Activated naive CD4-positive, alpha-beta T cell treated with anti-CD3 and anti-CD28 coated beads, Interleukin-2, amount 10 ng/mL, durations not matched to agents 7 days and 5 days (primary cell): ENCODE measurements at regions not wholly inside any gene's neighbourhood (a gene's known extent, or its start where the extent isn't known, plus 50 kb on each side); places are given as distances from the start of the nearest gene placed in this dataset.

Experiments
- CTCF ChIA-PET: fragments of 350-600 bp; sonication (Branson Sonifier 250); formaldehyde crosslinking; loops from one replicate; lab custom pipeline; 2021; ENCODE audit warnings: antibody characterized with exemption; lab: Charles Lee
- DNase-seq: peaks from one replicate; pipeline ENCODE4 v3.0.0-alpha.2; 2020
- H3K27ac Mint-ChIP-seq: one replicate; pipeline ENCODE4 v1.8.0; 2021; ENCODE audit warnings: mild to moderate bottlenecking, moderate library complexity, mixed read lengths
- H3K27me3 Mint-ChIP-seq: one replicate; pipeline ENCODE4 v1.8.0; 2021; ENCODE audit warnings: mild to moderate bottlenecking, mixed read lengths
- H3K36me3 Mint-ChIP-seq: one replicate; pipeline ENCODE4 v1.8.0; 2021; ENCODE audit warnings: mixed read lengths
- H3K4me1 Mint-ChIP-seq: one replicate; pipeline ENCODE4 v1.8.0; 2021; ENCODE audit warnings: mixed read lengths
- H3K4me3 Mint-ChIP-seq: one replicate; pipeline ENCODE4 v1.8.0; 2021; ENCODE audit warnings: mild to moderate bottlenecking, moderate library complexity, mixed read lengths
- H3K9me3 Mint-ChIP-seq: one replicate; pipeline ENCODE4 v1.8.0; 2021; ENCODE audit warnings: mixed read lengths

DNA sequence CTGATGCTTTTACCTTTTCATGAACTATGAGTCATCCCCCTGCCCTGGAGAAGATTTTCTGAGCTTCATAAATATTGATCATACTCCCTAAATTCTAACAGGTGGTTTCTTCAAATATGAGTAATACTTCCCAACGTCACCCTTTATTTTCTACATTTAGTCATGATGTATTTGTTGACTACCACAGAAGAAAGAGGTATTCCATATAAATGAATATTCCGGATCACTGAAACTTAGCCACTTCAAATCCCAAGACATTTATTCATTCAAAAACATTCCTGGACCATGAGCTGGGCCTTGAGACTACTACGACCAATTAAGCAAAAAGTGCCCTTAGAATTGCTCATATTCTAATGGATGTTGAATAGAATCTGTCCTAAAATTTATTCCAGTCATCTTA lies 395.8 kb upstream of the NPVF start:
- no peaks in the 10 kb centered on the region for H3K36me3 Mint-ChIP-seq

DNA sequence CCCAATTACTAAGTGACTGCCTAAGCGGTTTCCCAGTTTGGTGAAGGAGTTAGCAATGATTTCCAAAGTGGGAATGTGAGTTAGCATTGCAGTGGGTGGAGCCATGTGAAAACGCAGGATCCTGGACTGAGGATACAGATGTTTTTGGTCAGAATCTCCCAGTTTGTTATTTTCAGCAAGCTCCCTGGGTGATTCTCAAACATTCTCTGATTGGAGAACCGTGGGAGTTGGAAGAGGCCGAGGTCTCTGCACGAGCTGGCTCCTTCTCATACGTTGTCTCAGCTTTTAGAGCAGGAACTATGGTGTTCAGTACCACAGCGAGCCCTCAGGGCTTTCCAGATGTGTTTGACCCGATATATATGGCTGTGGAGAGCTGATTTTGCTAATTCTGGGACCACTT lies 396.5 kb upstream of the NPVF start:
- no peak for DNase-seq
- peaks cover 5% of the 10 kb centered on the region for H3K27me3 Mint-ChIP-seq
- no peaks in the 10 kb centered on the region for H3K9me3 Mint-ChIP-seq
- peaks cover 13% of the 10 kb centered on the region for H3K4me1 Mint-ChIP-seq
- CTCF ChIA-PET, result no interaction called here
- no peak overlapping the region for H3K4me3 Mint-ChIP-seq
- H3K36me3 Mint-ChIP-seq, result no peaks in the 10 kb centered on the region
- no peak overlapping the region for H3K27ac Mint-ChIP-seq

More for the DNA sequence above, 395.8 kb upstream of the NPVF start:
- DNase-seq, result no peak
- CTCF ChIA-PET, result no interaction called here
- no peaks in the 10 kb centered on the region for H3K9me3 Mint-ChIP-seq
- H3K4me1 Mint-ChIP-seq, result peaks cover 17% of the 10 kb centered on the region
- peaks cover 5% of the 10 kb centered on the region for H3K27me3 Mint-ChIP-seq
- H3K27ac Mint-ChIP-seq, result no peak overlapping the region
- H3K4me3 Mint-ChIP-seq, result no peak overlapping the region

DNA sequence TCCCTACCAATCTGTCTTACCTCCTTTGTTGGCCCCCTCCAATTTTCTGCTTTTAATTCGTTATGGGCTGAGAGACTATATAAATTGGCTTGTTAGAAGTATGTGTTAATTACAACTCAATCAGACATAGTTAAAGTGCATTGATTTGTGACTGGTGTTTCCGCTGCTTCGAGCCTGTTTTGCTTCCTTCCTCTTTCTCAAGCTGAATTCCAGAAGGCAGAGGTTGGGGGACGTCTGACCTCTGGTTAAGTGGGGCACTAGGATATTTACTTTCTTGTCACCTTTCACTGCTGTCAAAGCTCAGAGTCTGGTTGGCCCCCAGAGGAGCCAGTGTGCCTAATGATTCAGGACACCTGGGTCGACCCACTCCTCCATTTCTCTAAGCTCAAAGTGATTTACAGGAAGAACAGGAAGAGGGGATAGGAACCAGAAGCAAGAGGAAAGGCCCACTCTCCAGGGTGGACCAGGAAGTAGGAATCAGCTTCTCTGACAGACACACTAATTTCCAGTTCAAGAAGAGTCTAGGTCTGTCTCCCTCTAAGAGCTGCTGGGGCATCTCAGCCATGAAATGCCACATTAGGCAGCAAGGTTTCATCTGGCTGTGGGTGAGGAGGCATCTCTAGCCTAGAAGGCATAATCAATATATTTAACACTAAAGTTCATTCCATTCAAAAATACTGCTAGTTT lies 397.2 kb upstream of the NPVF start:
- no peaks in the 10 kb centered on the region for H3K36me3 Mint-ChIP-seq
- no peak overlapping the region for H3K27ac Mint-ChIP-seq
- CTCF ChIA-PET, result no interaction called here
- no peak overlapping the region for H3K4me3 Mint-ChIP-seq
- H3K27me3 Mint-ChIP-seq, result peaks cover 5% of the 10 kb centered on the region
- no peak for DNase-seq
- H3K9me3 Mint-ChIP-seq, result no peaks in the 10 kb centered on the region
- peaks cover 7% of the 10 kb centered on the region for H3K4me1 Mint-ChIP-seq

DNA sequence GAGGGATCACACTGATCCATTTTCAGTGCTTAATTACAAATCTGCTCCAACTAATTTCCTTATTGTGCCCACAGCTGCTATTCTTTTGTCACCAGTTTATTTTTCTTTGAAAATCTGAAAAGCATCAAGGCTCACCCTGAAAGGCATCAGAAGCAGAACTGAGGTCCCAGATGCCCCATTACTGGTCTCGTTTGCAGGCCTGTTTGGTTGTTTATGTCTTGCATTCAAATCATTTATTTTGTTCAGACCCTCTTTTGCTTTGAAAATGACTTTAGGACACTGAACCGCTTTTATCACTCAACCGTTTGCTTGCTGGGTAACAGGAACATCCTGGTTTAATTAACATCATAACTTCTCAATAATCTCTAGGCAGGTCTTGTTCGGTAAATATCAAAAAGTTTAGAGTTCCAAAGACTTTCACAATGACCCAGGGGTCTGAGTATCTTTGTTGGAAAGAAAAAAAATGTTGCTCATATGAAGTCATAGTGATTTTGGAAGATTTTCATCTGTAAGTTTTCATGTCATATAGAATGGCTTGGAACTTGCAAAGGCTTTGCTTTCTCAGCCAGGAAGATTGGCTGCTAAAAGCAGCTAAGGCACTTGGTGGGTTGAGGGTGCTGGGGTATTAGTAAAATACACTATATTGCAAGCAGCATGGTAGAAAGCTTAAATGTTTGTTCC lies 398.3 kb upstream of the NPVF start:
- Mint-ChIP-seq H3K36me3 (no peaks in the 10 kb centered on the region), H3K4me1 (no peaks in the 10 kb centered on the region), H3K4me3 (no peak overlapping the region), H3K9me3 (no peaks in the 10 kb centered on the region), H3K27me3 (peaks cover 5% of the 10 kb centered on the region), H3K27ac (no peak overlapping the region)
- no peak for DNase-seq
- CTCF ChIA-PET, result interaction anchor here (0.7 kb wide), 1 partner anchor 32 kb away, joined by 3 read pairs; no protein-coding TSS in a partner anchor

DNA sequence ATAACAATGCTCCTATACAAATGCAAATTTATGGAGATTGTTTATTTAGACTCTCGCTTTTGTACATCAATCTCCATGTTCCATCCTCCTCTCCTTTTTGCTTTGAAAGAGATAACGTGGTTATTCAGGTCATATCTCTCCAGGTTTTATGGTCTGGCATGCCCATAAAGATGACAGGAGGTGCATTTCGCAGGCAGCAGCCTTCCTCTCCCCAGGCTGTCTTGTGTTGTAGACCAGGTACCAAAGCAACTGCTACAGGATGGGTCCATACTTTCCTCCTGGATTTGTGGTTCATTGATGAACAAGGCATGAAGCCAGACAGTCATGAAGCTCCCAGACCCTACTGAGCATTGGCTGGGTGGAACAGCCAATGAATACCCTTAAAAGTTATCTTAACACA lies 400.2 kb upstream of the NPVF start:
- Mint-ChIP-seq H3K27ac (no peak overlapping the region), H3K4me3 (no peak overlapping the region)

DNA sequence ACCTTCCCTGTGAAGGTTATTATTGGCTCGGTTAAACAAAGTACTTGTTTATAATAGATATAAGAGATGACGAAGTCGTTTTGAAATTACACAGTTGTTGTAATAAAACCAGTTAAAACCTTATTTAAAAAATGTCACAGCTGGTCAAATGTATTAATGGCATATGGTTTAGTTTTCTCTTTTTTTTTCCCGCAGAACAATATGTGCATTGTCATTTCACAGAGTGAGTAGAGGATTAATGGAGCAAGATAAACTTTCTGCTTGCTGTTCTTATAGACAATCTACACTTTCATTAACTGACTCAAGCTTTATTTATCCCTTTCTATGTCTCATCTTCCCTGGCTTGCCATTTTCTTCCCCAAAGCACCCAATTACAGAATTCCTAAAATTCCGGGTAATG lies 404.3 kb upstream of the NPVF start:
- no peak overlapping the region for H3K4me3 Mint-ChIP-seq
- no peaks in the 10 kb centered on the region for H3K9me3 Mint-ChIP-seq
- H3K27me3 Mint-ChIP-seq, result no peaks in the 10 kb centered on the region
- H3K4me1 Mint-ChIP-seq, result no peaks in the 10 kb centered on the region
- no peak for DNase-seq
- no peaks in the 10 kb centered on the region for H3K36me3 Mint-ChIP-seq
- CTCF ChIA-PET, result no interaction called here
- no peak overlapping the region for H3K27ac Mint-ChIP-seq

More for the DNA sequence above, 400.2 kb upstream of the NPVF start:
- Mint-ChIP-seq H3K36me3 (no peaks in the 10 kb centered on the region), H3K27me3 (peaks cover 5% of the 10 kb centered on the region), H3K4me1 (no peaks in the 10 kb centered on the region), H3K9me3 (no peaks in the 10 kb centered on the region)
- CTCF ChIA-PET, result no interaction called here
- DNase-seq, result no peak

DNA sequence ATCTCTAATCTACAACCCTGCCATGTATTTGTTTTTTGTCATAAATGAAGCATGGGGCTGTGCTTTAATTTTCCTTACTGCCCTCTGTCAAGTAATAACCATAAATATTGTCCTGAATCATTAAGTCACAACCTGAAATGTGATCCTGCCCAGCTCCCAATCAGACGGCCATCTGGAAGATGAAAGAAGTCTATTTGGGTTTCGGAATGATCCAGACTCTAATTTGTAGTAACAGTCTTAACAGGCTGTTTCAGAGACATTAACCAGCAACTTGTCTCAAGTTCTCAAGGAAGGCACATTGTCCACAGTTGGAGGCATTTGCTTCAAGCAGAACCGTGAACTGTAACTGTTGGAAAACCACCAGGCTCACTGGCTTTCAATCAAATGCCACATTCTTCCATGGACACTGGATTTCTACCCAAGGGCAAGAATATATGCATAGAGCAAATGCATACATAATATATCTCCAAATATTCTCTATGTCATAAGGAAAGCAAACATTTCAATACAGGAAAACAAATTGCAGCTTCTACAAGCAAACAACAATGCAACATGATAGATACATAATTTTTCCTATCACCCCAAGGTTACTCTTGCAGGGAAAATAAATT lies 405.2 kb upstream of the NPVF start:
- CTCF ChIA-PET, result no interaction called here
- Mint-ChIP-seq H3K27me3 (no peaks in the 10 kb centered on the region), H3K36me3 (no peaks in the 10 kb centered on the region), H3K27ac (no peak overlapping the region), H3K4me3 (no peak overlapping the region), H3K9me3 (no peaks in the 10 kb centered on the region), H3K4me1 (no peaks in the 10 kb centered on the region)
- DNase-seq, result no peak

DNA sequence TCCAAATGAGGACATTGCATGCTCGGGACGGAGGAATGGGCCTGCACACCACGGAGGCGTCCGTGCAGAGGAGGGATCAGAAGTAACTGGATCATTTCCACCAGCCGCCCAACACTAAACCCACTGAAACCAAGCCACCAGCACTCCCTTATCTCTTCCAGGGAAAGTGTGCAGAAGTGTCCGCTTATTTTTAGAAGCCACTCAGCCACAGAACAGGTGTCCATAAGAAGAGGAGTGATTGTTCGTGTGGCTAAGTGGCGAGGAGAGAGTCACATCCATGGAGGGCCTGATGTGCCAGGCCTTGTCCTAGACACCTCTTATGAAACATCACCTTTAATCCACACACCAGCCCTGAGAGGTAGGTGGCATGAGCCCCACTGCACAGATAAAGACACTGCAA lies 407.9 kb upstream of the NPVF start:
- CTCF ChIA-PET, result no interaction called here
- no peak for DNase-seq
- no peak overlapping the region for H3K27ac Mint-ChIP-seq
- H3K4me3 Mint-ChIP-seq, result no peak overlapping the region
- no peaks in the 10 kb centered on the region for H3K9me3 Mint-ChIP-seq
- no peaks in the 10 kb centered on the region for H3K27me3 Mint-ChIP-seq
- no peaks in the 10 kb centered on the region for H3K36me3 Mint-ChIP-seq
- no peaks in the 10 kb centered on the region for H3K4me1 Mint-ChIP-seq

DNA sequence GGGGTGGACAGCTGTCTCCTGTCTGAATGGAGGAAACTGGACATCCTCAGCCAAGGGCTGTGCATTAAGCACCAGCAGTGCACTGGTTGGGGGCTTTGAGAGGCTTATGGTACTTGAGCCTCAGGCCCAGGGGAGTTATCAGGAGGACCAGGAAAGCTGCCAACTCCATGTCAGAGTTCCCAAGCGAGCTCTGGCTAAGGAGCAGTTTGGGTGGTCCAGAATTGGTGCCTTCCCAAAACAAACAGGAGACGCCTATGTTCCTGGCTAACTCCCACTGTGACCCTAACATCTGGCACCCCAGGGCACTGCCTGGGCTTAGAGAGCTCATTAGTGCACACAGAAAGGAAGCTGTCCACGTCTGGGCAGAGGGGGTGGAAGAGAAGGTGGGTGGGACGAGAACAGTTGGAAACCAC lies 408.6 kb upstream of the NPVF start:
- no peak for DNase-seq
- H3K4me1 Mint-ChIP-seq, result no peaks in the 10 kb centered on the region
- no peak overlapping the region for H3K4me3 Mint-ChIP-seq
- H3K27ac Mint-ChIP-seq, result no peak overlapping the region
- H3K27me3 Mint-ChIP-seq, result no peaks in the 10 kb centered on the region
- CTCF ChIA-PET, result no interaction called here
- H3K36me3 Mint-ChIP-seq, result no peaks in the 10 kb centered on the region
- H3K9me3 Mint-ChIP-seq, result no peaks in the 10 kb centered on the region

DNA sequence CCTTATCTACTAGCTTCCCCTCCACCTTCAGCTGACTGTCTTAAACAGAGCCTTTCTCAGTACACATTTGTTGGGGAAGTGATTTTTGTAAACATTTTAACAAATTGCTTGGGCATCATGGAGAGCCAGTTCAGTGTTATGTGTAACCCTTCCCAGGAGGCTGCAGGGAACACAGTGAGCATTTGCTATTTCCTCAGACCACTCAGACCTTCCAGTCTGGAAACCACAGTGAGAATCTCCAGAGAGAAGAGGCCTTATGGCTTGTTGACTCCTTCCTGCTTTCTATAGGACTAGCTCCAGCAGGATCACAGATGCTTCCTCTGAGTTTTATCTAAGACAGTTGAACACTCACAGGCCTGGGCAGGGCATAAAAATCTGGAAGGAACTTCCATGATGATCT lies 409.8 kb upstream of the NPVF start:
- no peaks in the 10 kb centered on the region for H3K36me3 Mint-ChIP-seq
- H3K27me3 Mint-ChIP-seq, result no peaks in the 10 kb centered on the region
- no peak for DNase-seq
- CTCF ChIA-PET, result no interaction called here
- no peak overlapping the region for H3K27ac Mint-ChIP-seq
- no peaks in the 10 kb centered on the region for H3K9me3 Mint-ChIP-seq
- H3K4me1 Mint-ChIP-seq, result no peaks in the 10 kb centered on the region
- no peak overlapping the region for H3K4me3 Mint-ChIP-seq

DNA sequence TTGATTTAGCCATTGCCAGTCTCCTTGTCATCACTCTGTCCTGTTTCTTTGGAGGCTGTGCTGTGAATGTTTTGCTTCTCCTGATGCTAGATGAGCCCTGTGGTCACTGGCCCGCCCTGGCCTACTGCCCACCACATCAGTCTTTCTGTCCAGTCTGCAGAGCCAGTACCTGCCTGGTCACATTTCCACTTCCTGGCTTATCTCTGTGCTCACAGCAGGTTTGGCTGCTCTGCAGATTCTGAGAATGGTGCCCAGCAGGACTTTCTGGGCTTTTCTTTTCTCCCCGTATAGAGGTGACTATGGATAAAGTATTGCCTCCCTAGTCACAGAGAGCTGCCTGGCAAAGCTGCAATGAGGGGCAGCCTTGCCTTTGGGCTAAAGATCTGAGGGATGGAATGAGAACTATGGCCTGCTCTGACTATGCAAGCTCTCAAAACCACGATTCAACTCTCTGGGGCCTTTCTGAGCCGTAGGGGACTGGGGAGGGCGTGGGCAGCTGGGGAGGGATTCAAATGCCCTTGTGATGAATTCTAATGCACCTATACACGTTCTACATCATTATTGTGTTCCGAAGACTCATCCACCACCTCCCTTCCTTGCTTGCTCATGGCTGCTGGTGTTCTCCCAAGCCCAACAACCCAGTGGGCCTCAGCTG lies 410.4 kb upstream of the NPVF start:
- Mint-ChIP-seq H3K27ac (no peak overlapping the region), H3K36me3 (no peaks in the 10 kb centered on the region), H3K9me3 (no peaks in the 10 kb centered on the region), H3K27me3 (no peaks in the 10 kb centered on the region), H3K4me1 (no peaks in the 10 kb centered on the region), H3K4me3 (no peak overlapping the region)
- DNase-seq, result no peak
- CTCF ChIA-PET, result no interaction called here

DNA sequence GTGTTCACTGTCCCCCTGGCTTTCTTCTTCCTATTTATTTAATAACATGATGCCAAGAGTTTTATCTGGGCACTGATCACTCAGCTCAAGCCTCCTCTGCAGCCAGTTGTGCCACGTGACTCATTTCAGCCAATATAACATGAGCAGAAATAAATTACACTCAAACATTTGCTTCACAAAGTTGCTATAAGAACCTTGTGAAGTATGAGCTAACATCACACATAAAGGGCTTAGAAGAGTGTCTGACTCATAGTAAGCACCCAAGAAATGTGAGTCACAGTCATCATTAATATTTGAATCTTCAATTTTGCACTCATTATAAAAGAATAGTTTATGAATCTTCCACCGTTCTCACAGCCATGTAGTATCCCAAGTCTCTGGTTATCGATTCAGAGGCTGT lies 414.6 kb upstream of the NPVF start:
- DNase-seq, result no peak
- H3K27ac Mint-ChIP-seq, result no peak overlapping the region
- H3K27me3 Mint-ChIP-seq, result no peaks in the 10 kb centered on the region
- H3K4me3 Mint-ChIP-seq, result no peak overlapping the region
- no peaks in the 10 kb centered on the region for H3K4me1 Mint-ChIP-seq
- CTCF ChIA-PET, result no interaction called here
- H3K9me3 Mint-ChIP-seq, result no peaks in the 10 kb centered on the region
- H3K36me3 Mint-ChIP-seq, result no peaks in the 10 kb centered on the region

DNA sequence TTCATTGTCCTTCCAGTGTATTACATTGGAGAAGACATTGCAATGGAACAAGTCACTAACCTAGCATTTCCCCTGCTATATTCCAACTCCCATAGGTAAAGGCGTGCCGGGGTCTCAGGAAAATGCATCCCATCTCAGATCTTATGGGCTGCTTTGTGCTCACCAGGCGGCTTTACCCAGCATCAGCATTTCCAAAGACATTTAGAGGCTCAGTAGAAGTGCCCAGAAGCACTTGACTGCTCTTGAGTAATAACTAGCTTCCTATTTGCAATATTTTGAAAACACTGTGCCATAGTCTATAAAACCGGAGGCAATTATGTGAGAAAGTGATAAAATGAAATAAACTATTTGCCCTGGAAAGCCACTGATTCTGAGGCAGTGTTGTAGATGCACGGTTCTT lies 415.0 kb upstream of the NPVF start:
- no peaks in the 10 kb centered on the region for H3K4me1 Mint-ChIP-seq
- CTCF ChIA-PET, result no interaction called here
- H3K9me3 Mint-ChIP-seq, result no peaks in the 10 kb centered on the region
- no peak for DNase-seq
- no peaks in the 10 kb centered on the region for H3K27me3 Mint-ChIP-seq
- no peak overlapping the region for H3K4me3 Mint-ChIP-seq
- no peak overlapping the region for H3K27ac Mint-ChIP-seq
- no peaks in the 10 kb centered on the region for H3K36me3 Mint-ChIP-seq

DNA sequence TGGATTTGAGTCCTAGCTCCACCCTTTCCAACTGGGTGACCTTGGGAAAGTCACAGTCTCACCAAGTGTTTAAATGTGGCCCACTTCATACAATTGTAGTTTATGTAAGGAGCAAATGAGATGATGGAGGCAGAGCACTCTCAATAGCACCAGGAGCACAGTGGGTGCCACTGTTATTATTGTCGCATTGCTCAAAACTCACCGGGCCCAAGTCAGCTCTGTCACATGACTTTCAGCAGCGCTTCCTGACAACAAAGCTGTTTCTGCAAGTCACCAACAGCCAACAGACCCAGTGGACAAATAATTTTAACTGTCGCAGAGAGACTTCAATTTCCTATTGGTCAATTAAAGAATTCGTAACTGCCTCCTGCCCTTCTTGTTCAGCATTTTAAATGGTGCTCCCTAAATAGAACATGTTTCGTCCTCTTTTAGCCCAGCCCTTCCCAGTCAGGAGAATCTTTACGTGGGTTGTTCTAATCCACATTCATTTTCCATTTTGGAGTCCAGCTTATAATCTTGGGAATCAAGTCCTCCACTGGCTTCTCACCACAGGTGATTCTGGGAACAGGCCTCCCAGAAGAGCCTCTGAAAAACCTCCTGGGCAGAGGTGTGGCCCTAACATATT lies 415.6 kb upstream of the NPVF start:
- H3K27ac Mint-ChIP-seq, result no peak overlapping the region
- H3K27me3 Mint-ChIP-seq, result no peaks in the 10 kb centered on the region
- no peaks in the 10 kb centered on the region for H3K4me1 Mint-ChIP-seq
- H3K4me3 Mint-ChIP-seq, result no peak overlapping the region
- CTCF ChIA-PET, result no interaction called here
- no peak for DNase-seq
- no peaks in the 10 kb centered on the region for H3K9me3 Mint-ChIP-seq
- no peaks in the 10 kb centered on the region for H3K36me3 Mint-ChIP-seq
